Suppressor macrophage treated with lipopolysaccharide for 4 hours (primary cell): ENCODE measurements at regions not wholly inside any gene's neighbourhood (a gene's known extent, or its start where the extent isn't known, plus 50 kb on each side); places are given as distances from the start of the nearest gene placed in this dataset.

Experiments
- DNase-seq: peaks from one replicate; pipeline ENCODE4 v3.0.0-alpha.2; 2020

- DNase-seq = no peak
Observed at GRCh38 chr1:94325377-94326302, 88.3 kb upstream of the ARHGAP29 start.

- DNase-seq = no peak
Observed at GRCh38 chr1:94324178-94324544, 86.8 kb upstream of the ARHGAP29 start.

- no peak for DNase-seq
Observed at GRCh38 chr1:94323311-94324177, 86.2 kb upstream of the ARHGAP29 start.

- DNase-seq = no peak
Observed at GRCh38 chr1:94322696-94323095, 85.3 kb upstream of the ARHGAP29 start.

- DNase-seq = no peak
Observed at GRCh38 chr1:94321662-94322061, 84.3 kb upstream of the ARHGAP29 start.

GRCh38 chr1:94319319-94320102 is 82.1 kb upstream of the ARHGAP29 start:
- DNase-seq = no peak

GRCh38 chr1:94318505-94319030 is 81.2 kb upstream of the ARHGAP29 start:
- DNase-seq = no peak

GRCh38 chr1:94317790-94318188 is 80.4 kb upstream of the ARHGAP29 start:
- DNase-seq = no peak

GRCh38 chr1:94316836-94317789 is 79.7 kb upstream of the ARHGAP29 start:
- no peak for DNase-seq

- DNase-seq = no peak
Observed at GRCh38 chr1:94316183-94316582, 78.8 kb upstream of the ARHGAP29 start.

- DNase-seq = no peak
Observed at GRCh38 chr1:94315552-94316116, 78.2 kb upstream of the ARHGAP29 start.

GRCh38 chr1:94314222-94314858 is 77.0 kb upstream of the ARHGAP29 start:
- no peak for DNase-seq

- no peak for DNase-seq
Observed at GRCh38 chr1:94310570-94311270, 73.3 kb upstream of the ARHGAP29 start.

- DNase-seq = no peak
Observed at GRCh38 chr1:94309829-94310569, 72.6 kb upstream of the ARHGAP29 start.

GRCh38 chr1:94309216-94309615 is 71.8 kb upstream of the ARHGAP29 start:
- no peak for DNase-seq

GRCh38 chr1:94306521-94306920 is 69.1 kb upstream of the ARHGAP29 start:
- no peak for DNase-seq

GRCh38 chr1:94305704-94306103 is 68.3 kb upstream of the ARHGAP29 start:
- DNase-seq = no peak

GRCh38 chr1:94304553-94304952 is 67.2 kb upstream of the ARHGAP29 start:
- DNase-seq = no peak

GRCh38 chr1:94303005-94303404 is 65.6 kb upstream of the ARHGAP29 start:
- peak; percentile 69 for DNase-seq
